Sigmoid colon (tissue), 3 donors: ENCODE measurements at regions not wholly inside any gene's neighbourhood (a gene's known extent, or its start where the extent isn't known, plus 50 kb on each side); places are given as distances from the start of the nearest gene placed in this dataset.

Experiments used
- CTCF ChIP-seq, 4 experiments: fragments of 450-650 bp in 3 of 4; fragments of 200-600 bp in 1 of 4; IDR thresholded peaks; one replicate each; pipeline ENCODE4 v1.5.1; 2016 to 2019; ENCODE audit warnings: antibody characterized with exemption in 4 of 4, mild to moderate bottlenecking in 3 of 4, moderate library complexity in 2 of 4
- POLR2A ChIP-seq, 2 donors: fragments of 450-650 bp; IDR thresholded peaks; one replicate each; pipeline ENCODE4 v1.6.1; 2016; ENCODE audit warnings: antibody characterized with exemption in 2 of 2, mild to moderate bottlenecking in 2 of 2, moderate library complexity in 2 of 2

GRCh38 chr5:68457285-68457684 is 241.7 kb downstream of the PIK3R1 start:
- no peak for TF ChIP-seq POLR2A (IDR thresholded peaks at IDR 0.05)
- no peak for TF ChIP-seq CTCF (IDR thresholded peaks at IDR 0.05)
